Suprapubic skin (tissue), 4 donors: ENCODE measurements at regions not wholly inside any gene's neighbourhood (a gene's known extent, or its start where the extent isn't known, plus 50 kb on each side); places are given as distances from the start of the nearest gene placed in this dataset.

ENCODE experiments used
- DNase-seq, 2 donors: peaks; one replicate each; pipeline ENCODE4 v3.0.0-alpha.2; 2019; ENCODE audit warnings: low spot score in 2 of 2
- H3K27ac ChIP-seq: fragments of 200-600 bp; sonication (generic); one replicate; pipeline ENCODE4 v1.5.1; 2019
- H3K27me3 ChIP-seq: fragments of 200-600 bp; sonication (generic); one replicate; pipeline ENCODE4 v1.5.1; 2019
- H3K36me3 ChIP-seq: fragments of 200-600 bp; sonication (generic); one replicate; pipeline ENCODE4 v1.5.1; 2019
- H3K4me1 ChIP-seq: fragments of 200-600 bp; sonication (generic); one replicate; pipeline ENCODE4 v1.5.1; 2019
- H3K4me3 ChIP-seq: fragments of 200-600 bp; sonication (generic); one replicate; pipeline ENCODE4 v1.5.1; 2019; ENCODE audit warnings: mild to moderate bottlenecking
- H3K9me3 ChIP-seq: fragments of 200-600 bp; sonication (generic); one replicate; pipeline ENCODE4 v1.5.1; 2019
- CTCF ChIP-seq, 2 donors: fragments of 200-600 bp in 1 of 2; fragments of 450-650 bp in 1 of 2; sonication (generic) in 1 of 2; IDR thresholded peaks; one replicate each; pipeline ENCODE4 v1.5.1; 2016 to 2019; ENCODE audit warnings: antibody characterized with exemption in 2 of 2, mild to moderate bottlenecking in 1 of 2, moderate library complexity in 1 of 2
- EP300 ChIP-seq: sonication (generic); formaldehyde crosslinking; IDR thresholded peaks from one replicate; pipeline ENCODE4 v1.6.1; 2017; ENCODE audit warnings: antibody characterized with exemption
- POLR2A ChIP-seq, 2 donors: fragments of 450-650 bp; IDR thresholded peaks; one replicate each; pipeline ENCODE4 v1.6.1; 2017; ENCODE audit warnings: antibody characterized with exemption in 2 of 2, mild to moderate bottlenecking in 2 of 2, moderate library complexity in 2 of 2
- POLR2AphosphoS5 ChIP-seq, 3 donors: sonication (generic); formaldehyde crosslinking; IDR thresholded peaks; one replicate each; pipeline ENCODE4 v1.6.1; 2017; ENCODE audit warnings: antibody characterized with exemption in 3 of 3
- WGBS: methylation state at CpG from one replicate; pipeline ENCODE4 v1.1.5; 2018; 5-methylcytosine and 5-hydroxymethylcytosine counted together

- Histone ChIP-seq H3K9me3 (no peaks in the 10 kb centered on the region), H3K36me3 (no peaks in the 10 kb centered on the region), H3K4me1 (no peaks in the 10 kb centered on the region), H3K27me3 (no peaks in the 10 kb centered on the region), H3K27ac (no peak overlapping the region), H3K4me3 (no peak overlapping the region)
- TF ChIP-seq EP300, result no peak
- no peak for TF ChIP-seq POLR2AphosphoS5 (IDR thresholded peaks at IDR 0.05)
- TF ChIP-seq CTCF (IDR thresholded peaks at IDR 0.05), result no peak
- no peak for TF ChIP-seq POLR2A (IDR thresholded peaks at IDR 0.05)
- DNase-seq, result no peak
These were observed 1233.1 kb downstream of the C4orf33 start for GRCh38 chr4:130329036-130329435.

- Histone ChIP-seq H3K4me1 (no peaks in the 10 kb centered on the region), H3K36me3 (no peaks in the 10 kb centered on the region), H3K27ac (no peak overlapping the region), H3K9me3 (no peaks in the 10 kb centered on the region), H3K27me3 (no peaks in the 10 kb centered on the region), H3K4me3 (no peak overlapping the region)
- 87% methylated on average over 4 of the region's 4 CpGs for WGBS
- no peak for DNase-seq
- no peak for TF ChIP-seq CTCF (IDR thresholded peaks at IDR 0.05)
- TF ChIP-seq EP300, result no peak
These were observed 1237.3 kb downstream of the C4orf33 start for GRCh38 chr4:130333241-130333759.

GRCh38 chr4:130335417-130336194, 1239.7 kb downstream of the C4orf33 start:
- TF ChIP-seq EP300, result no peak
- Histone ChIP-seq H3K36me3 (no peaks in the 10 kb centered on the region), H3K4me3 (no peak overlapping the region), H3K9me3 (no peaks in the 10 kb centered on the region), H3K27ac (no peak overlapping the region), H3K27me3 (no peaks in the 10 kb centered on the region), H3K4me1 (no peaks in the 10 kb centered on the region)
- 82% methylated on average over 5 of the region's 5 CpGs for WGBS
- no peak for DNase-seq

GRCh38 chr4:130336585-130337217, 1240.7 kb downstream of the C4orf33 start:
- Histone ChIP-seq H3K4me1 (no peaks in the 10 kb centered on the region), H3K27me3 (no peaks in the 10 kb centered on the region), H3K4me3 (no peak overlapping the region), H3K36me3 (no peaks in the 10 kb centered on the region), H3K27ac (no peak overlapping the region), H3K9me3 (no peaks in the 10 kb centered on the region)
- WGBS, result 65% methylated on average over 5 of the region's 5 CpGs
- no peak for TF ChIP-seq POLR2AphosphoS5 (IDR thresholded peaks at IDR 0.05)
- no peak for TF ChIP-seq EP300
- no peak for TF ChIP-seq CTCF (IDR thresholded peaks at IDR 0.05)
- no peak for TF ChIP-seq POLR2A (IDR thresholded peaks at IDR 0.05)
- no peak for DNase-seq

- TF ChIP-seq POLR2A (IDR thresholded peaks at IDR 0.05) (no peak), EP300 (no peak), CTCF (IDR thresholded peaks at IDR 0.05) (no peak), POLR2AphosphoS5 (IDR thresholded peaks at IDR 0.05) (no peak)
- no peaks in the 10 kb centered on the region for H3K36me3 ChIP-seq
- no peak for DNase-seq
- no peak overlapping the region for H3K4me3 ChIP-seq
- no peaks in the 10 kb centered on the region for H3K9me3 ChIP-seq
- WGBS, result 94% methylated on average over 1 of the region's 1 CpG
- no peak overlapping the region for H3K27ac ChIP-seq
- H3K27me3 ChIP-seq, result no peaks in the 10 kb centered on the region
- no peaks in the 10 kb centered on the region for H3K4me1 ChIP-seq
These were observed 1242.9 kb downstream of the C4orf33 start for GRCh38 chr4:130338851-130339250.
